Spleen (tissue), 7 donors: ENCODE measurements at regions not wholly inside any gene's neighbourhood (a gene's known extent, or its start where the extent isn't known, plus 50 kb on each side); places are given as distances from the start of the nearest gene placed in this dataset.

ENCODE experiments used
- CTCF ChIP-seq, 11 experiments: fragments of 200-600 bp in 7 of 11; fragments of 450-650 bp in 4 of 11; sonication (generic) in 4 of 11; IDR thresholded peaks in 8 of 11; conservative IDR thresholded peaks in 3 of 11; 1 replicate in 7 of 11; 2 replicates in 4 of 11; pipeline versions ENCODE4 v1.4.0 to v1.8.0; 2016 to 2021; ENCODE audit warnings: antibody characterized with exemption in 11 of 11, inconsistent platforms in 4 of 11, mild to moderate bottlenecking in 1 of 11
- POLR2AphosphoS5 ChIP-seq, 3 donors: sonication (generic); formaldehyde crosslinking; IDR thresholded peaks; one replicate each; pipeline ENCODE4 v1.5.1; 2017; ENCODE audit warnings: antibody characterized with exemption in 3 of 3
- donor health status: DM: no; HTN: no; CAD: no; lungs with moderate emphysema.
- donor health status: DM: no; HTN: no; CAD: no.
- donor health status: DM: no; HTN: no; CAD: no.

- TF ChIP-seq CTCF (IDR thresholded peaks at IDR 0.05 in 8 of 11, conservative IDR thresholded peaks at IDR 0.05 in 3 of 11): no peak
- TF ChIP-seq POLR2AphosphoS5 (IDR thresholded peaks at IDR 0.05): no peak
Observed at GRCh38 chr11:70527046-70527395, 128.7 kb downstream of the CTTN start.
